ENCODE measurements at regions not wholly inside any gene's neighbourhood (a gene's known extent, or its start where the extent isn't known, plus 50 kb on each side); places are given as distances from the start of the nearest gene placed in this dataset.

GRCh38 chr3:153951276-153951675 lies 169.9 kb upstream of the ARHGEF26 start:
- TF ChIP-seq CTCF (IDR thresholded peaks at IDR 0.05; ENCODE audit: insufficient read depth, low read length, poor library complexity, severe bottlenecking), result no peak
- H3K27me3 ChIP-seq (ENCODE audit: control insufficient read depth, insufficient read depth, low read length), result no peaks in the 10 kb centered on the region
- no peak overlapping the region for H3K4me3 ChIP-seq (ENCODE audit: low read depth, low read length)
- no peak for DNase-seq (ENCODE audit: low read depth)
- no peaks in the 10 kb centered on the region for H3K36me3 ChIP-seq (ENCODE audit: control insufficient read depth, insufficient read depth, low read length)

DNA sequence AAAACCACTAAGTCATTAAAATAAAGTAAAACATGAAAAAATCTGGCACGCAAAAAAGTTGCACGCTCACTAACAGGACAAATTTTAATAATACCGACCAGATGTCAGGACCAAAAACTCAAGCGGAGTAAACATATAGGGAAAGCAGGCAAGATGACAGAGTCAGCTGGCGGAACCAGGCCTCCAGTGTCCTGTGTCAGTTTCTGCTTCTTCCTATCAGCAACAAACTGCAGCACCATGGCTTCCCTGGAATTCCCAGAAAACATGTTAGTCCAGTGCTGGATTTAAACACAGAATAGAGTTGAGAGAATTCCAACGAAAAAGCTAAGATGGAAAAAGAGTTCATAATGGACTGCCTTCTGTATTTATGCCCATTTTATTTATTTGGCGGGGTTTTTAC lies 169.1 kb upstream of the ARHGEF26 start:
- H3K4me3 ChIP-seq (ENCODE audit: low read depth, low read length), result no peak overlapping the region
- H3K36me3 ChIP-seq (ENCODE audit: control insufficient read depth, insufficient read depth, low read length), result no peaks in the 10 kb centered on the region
- no peak for TF ChIP-seq CTCF (IDR thresholded peaks at IDR 0.05; ENCODE audit: insufficient read depth, low read length, poor library complexity, severe bottlenecking)
- DNase-seq (ENCODE audit: low read depth), result no peak
- H3K27me3 ChIP-seq (ENCODE audit: control insufficient read depth, insufficient read depth, low read length), result no peaks in the 10 kb centered on the region

DNA sequence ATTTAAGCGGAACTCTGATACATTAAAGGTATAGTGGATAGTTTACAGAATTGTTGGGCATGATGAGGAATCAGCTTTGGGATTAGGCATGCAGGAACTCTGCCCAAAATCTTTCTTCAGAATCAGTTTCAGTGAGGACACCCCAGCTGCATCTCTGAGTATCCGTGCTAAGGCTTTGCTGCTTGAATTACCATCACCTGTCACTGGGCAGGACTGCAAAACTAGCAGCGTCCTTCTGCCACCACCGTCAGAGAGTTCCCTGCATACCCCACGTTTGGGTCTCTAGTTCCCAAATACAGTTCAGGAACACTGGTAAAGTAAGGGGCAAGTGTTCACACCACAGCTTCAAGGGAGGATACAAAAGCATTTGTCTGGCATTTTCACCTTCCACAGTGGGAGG lies 164.6 kb upstream of the ARHGEF26 start:
- Histone ChIP-seq H3K4me3 (ENCODE audit: low read depth, low read length) (no peak overlapping the region), H3K27me3 (ENCODE audit: control insufficient read depth, insufficient read depth, low read length) (no peaks in the 10 kb centered on the region), H3K36me3 (ENCODE audit: control insufficient read depth, insufficient read depth, low read length) (no peaks in the 10 kb centered on the region)
- TF ChIP-seq CTCF (IDR thresholded peaks at IDR 0.05; ENCODE audit: insufficient read depth, low read length, poor library complexity, severe bottlenecking), result no peak
- no peak for DNase-seq (ENCODE audit: low read depth)

DNA sequence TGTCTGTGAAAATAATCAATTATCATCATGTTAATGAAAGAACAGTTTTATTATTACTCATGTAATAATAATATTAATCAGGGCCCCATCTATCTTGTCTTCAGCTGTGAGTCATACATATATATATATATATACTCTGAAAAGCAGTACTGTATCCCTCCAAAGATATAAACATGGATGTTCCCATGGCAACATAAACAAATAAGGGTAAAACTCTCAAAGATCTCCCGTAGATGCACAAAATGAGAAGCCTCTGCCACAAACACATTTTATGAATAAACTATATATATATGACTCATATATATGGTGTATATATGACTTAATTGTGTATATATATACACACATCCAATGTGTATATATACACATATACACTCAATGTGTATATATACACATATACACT lies 163.8 kb upstream of the ARHGEF26 start:
- TF ChIP-seq CTCF (IDR thresholded peaks at IDR 0.05; ENCODE audit: insufficient read depth, low read length, poor library complexity, severe bottlenecking), result no peak
- Histone ChIP-seq H3K4me3 (ENCODE audit: low read depth, low read length) (no peak overlapping the region), H3K36me3 (ENCODE audit: control insufficient read depth, insufficient read depth, low read length) (no peaks in the 10 kb centered on the region), H3K27me3 (ENCODE audit: control insufficient read depth, insufficient read depth, low read length) (no peaks in the 10 kb centered on the region)
- no peak for DNase-seq (ENCODE audit: low read depth)

- TF ChIP-seq CTCF (IDR thresholded peaks at IDR 0.05; ENCODE audit: insufficient read depth, low read length, poor library complexity, severe bottlenecking), result no peak
- DNase-seq (ENCODE audit: low read depth), result no peak
- Histone ChIP-seq H3K4me3 (ENCODE audit: low read depth, low read length) (no peak overlapping the region), H3K36me3 (ENCODE audit: control insufficient read depth, insufficient read depth, low read length) (no peaks in the 10 kb centered on the region), H3K27me3 (ENCODE audit: control insufficient read depth, insufficient read depth, low read length) (no peaks in the 10 kb centered on the region)
Measured at GRCh38 chr3:153958635-153959595, 162.3 kb upstream of the ARHGEF26 start.

All from kidney epithelial cell (primary cell).